ENCODE measurements at regions not wholly inside any gene's neighbourhood (a gene's known extent, or its start where the extent isn't known, plus 50 kb on each side); places are given as distances from the start of the nearest gene placed in this dataset.

DNA sequence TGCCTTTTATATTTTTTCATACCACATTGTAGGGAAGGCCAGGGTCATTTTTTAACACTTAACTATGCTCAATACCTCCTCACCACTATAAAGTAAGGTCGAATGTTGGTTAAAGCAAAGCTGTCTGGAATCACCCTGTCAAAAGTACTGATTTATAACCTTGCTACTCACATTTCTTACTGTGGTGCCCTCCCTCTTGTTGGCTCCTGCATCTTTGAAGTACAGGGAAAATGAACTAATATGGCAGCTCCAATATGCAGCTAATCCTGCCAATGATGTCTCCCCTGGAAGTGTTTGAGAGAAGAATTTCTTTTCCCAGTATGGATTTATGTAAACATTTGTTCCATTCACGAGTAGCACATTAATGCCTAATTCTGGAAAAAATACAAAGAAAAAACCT is 108.4 kb upstream of the RPS23 start:
- TF ChIP-seq, protein P1, sequence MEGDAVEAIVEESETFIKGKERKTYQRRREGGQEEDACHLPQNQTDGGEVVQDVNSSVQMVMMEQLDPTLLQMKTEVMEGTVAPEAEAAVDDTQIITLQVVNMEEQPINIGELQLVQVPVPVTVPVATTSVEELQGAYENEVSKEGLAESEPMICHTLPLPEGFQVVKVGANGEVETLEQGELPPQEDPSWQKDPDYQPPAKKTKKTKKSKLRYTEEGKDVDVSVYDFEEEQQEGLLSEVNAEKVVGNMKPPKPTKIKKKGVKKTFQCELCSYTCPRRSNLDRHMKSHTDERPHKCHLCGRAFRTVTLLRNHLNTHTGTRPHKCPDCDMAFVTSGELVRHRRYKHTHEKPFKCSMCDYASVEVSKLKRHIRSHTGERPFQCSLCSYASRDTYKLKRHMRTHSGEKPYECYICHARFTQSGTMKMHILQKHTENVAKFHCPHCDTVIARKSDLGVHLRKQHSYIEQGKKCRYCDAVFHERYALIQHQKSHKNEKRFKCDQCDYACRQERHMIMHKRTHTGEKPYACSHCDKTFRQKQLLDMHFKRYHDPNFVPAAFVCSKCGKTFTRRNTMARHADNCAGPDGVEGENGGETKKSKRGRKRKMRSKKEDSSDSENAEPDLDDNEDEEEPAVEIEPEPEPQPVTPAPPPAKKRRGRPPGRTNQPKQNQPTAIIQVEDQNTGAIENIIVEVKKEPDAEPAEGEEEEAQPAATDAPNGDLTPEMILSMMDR (IDR thresholded peaks at IDR 0.05) = no peak
- TF ChIP-seq NFYB (CRISPR knock-in tag; conservative IDR thresholded peaks at IDR 0.05; ENCODE audit: low read depth) (no peak), ELF4 (CRISPR knock-in tag; IDR thresholded peaks at IDR 0.05; ENCODE audit: low read depth) (no peak), E2F1 (CRISPR knock-in tag; IDR thresholded peaks at IDR 0.05) (no peak), USF2 (CRISPR knock-in tag; IDR thresholded peaks at IDR 0.05) (no peak), ATF3 (CRISPR knock-in tag; conservative IDR thresholded peaks at IDR 0.05) (no peak), SP1 (CRISPR knock-in tag; conservative IDR thresholded peaks at IDR 0.05) (no peak), ESRRA (CRISPR knock-in tag; IDR thresholded peaks at IDR 0.05; ENCODE audit: borderline replicate concordance) (no peak), GABPB1 (CRISPR knock-in tag; IDR thresholded peaks at IDR 0.05) (no peak), ZNF512 (CRISPR knock-in tag; IDR thresholded peaks at IDR 0.05; ENCODE audit: borderline replicate concordance) (no peak), GRHL2 (CRISPR knock-in tag; IDR thresholded peaks at IDR 0.05; ENCODE audit: insufficient replicate concordance, severe bottlenecking) (no peak)
- TF ChIP-seq, protein P2, sequence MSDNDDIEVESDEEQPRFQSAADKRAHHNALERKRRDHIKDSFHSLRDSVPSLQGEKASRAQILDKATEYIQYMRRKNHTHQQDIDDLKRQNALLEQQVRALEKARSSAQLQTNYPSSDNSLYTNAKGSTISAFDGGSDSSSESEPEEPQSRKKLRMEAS (CRISPR knock-in tag; IDR thresholded peaks at IDR 0.05) = no peak
- TF ChIP-seq, protein P3, sequence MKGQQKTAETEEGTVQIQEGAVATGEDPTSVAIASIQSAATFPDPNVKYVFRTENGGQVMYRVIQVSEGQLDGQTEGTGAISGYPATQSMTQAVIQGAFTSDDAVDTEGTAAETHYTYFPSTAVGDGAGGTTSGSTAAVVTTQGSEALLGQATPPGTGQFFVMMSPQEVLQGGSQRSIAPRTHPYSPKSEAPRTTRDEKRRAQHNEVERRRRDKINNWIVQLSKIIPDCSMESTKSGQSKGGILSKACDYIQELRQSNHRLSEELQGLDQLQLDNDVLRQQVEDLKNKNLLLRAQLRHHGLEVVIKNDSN (CRISPR knock-in tag; IDR thresholded peaks at IDR 0.05) = no peak
